ENCODE measurements at regions not wholly inside any gene's neighbourhood (a gene's known extent, or its start where the extent isn't known, plus 50 kb on each side); places are given as distances from the start of the nearest gene placed in this dataset.

DNA sequence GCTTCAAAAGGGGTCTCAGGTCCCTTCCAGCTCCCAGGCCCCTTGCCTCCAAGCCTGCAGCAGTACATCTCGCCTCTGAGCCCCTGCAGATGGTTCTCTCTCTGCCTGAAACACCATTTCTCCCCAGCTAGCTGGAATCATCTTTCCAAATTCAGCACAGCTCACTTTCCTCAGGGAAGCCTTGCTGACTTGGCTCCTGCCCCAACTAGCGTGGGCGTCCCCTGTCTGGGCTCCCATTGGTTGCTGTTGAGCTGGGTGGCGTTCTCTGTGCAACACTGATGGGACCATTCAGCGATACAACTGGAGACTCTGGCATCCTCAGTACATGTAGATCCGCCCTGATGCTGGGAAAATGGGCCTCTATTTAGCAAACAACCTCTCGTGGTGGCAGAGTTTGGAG lies 141.3 kb upstream of the IGSF21 start:
- no peak for DNase-seq (ENCODE audit: low read depth in 2 of 3, low spot score in 2 of 3)

DNA sequence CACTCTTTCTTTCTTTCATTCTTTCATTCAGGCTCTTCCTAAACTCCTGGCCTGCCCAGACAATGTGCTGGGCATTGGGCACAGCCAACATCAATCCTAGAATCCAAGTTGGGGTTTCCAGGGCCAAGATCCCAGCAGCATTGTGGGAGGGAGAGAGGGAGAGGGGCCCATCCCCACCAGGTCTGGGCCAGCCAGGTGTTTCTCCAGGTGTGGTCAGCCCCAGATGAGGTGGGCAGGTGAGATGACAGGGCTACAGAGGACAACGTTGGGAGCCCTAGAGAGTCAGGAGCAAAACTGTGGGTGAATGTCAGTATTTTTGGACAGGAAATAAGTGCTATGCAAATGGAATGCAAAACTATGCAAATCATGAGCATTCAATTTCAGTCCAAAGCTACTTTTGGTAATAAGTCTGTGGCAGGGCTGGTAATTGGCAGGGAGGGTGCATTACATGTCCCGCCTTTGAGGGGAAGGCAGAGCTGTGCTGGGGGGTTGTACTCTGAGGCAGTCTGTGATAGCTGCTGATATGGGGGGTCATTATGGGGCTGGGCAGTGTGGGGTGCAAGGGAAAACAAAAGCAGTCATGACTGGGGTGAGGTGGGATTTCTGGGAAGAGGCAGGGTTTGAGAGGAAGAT lies 139.9 kb upstream of the IGSF21 start:
- no peak for DNase-seq (ENCODE audit: low read depth in 2 of 3, low spot score in 2 of 3)

DNA sequence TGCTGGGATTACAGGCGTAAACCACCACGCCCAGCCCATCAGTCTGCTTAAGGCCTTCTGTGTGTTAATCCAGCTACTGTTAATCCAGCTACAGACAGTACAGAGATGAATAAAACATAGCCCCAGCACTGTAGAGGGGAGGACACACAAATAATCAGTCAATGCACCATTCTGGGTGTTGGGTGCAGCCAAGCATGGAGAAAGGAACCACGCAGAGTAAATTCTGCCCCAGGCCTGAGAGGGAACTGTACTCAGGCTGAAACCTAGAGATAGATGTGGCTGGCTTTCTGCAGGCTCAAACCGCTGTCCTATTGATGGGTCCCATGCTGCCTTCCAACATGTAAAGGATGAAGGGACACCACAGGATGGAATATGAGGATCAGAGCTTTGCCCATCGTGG lies 136.8 kb upstream of the IGSF21 start:
- no peak for DNase-seq (ENCODE audit: low read depth in 2 of 3, low spot score in 2 of 3)

DNA sequence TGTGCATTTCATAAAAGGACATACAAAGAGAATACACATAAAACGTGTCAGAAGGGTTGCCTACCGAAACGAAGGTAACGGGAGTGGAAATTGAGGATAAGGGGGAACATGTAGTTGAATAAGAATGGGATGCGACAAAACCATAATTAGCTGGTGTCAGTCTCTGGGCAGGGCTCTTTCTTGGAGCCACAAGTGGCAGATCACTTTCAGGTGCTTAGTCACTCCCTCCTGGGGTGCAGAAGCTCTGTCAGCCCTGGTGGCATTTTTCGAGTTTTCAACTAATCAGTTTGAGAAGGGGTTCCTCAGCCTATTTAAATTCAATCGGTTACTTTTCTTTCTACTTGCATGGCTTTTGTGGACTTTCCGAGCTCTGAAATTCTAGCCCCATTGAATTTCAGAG lies 133.9 kb upstream of the IGSF21 start:
- DNase-seq (ENCODE audit: low read depth in 2 of 3, low spot score in 2 of 3), result no peak

DNA sequence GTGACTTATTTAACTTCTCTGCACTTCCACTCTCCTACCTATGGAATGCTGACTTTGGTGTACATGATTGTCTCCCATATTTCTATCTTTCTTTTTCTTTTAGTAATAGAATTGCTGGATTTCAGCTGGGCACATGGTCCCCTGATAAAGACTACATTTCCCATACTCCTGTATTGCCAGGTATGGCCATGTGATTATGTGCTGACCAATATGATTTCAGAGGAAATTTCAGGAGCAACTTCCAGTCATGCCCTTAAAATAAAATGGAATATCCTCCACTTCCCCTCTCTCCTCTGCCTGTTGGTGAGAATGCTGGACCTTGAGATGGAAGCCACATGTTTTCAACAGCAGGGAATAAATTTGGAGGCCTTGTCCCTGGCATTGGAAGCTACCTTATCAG lies 130.7 kb upstream of the IGSF21 start:
- DNase-seq (ENCODE audit: low read depth in 2 of 3, low spot score in 2 of 3), result no peak

DNA sequence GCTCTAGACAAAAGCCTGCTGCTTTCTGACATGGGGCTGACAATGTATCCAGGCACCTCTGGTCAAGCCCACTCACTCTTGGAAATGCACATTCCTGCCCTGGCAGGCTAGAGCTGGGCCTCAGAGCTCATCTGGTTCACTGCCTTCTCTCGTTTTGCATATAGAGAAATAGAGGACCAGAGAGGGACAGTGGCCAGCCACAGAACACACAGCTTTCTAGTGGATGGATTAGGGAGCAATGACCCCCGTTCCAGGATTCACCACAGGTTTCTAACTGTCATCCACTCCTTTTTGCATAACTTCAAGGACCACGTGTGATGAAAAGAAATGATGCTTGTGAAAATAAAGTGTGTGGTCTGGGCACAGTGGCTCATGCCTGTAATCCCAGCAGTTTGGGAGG lies 129.6 kb upstream of the IGSF21 start:
- no peak for DNase-seq (ENCODE audit: low read depth in 2 of 3, low spot score in 2 of 3)

DNA sequence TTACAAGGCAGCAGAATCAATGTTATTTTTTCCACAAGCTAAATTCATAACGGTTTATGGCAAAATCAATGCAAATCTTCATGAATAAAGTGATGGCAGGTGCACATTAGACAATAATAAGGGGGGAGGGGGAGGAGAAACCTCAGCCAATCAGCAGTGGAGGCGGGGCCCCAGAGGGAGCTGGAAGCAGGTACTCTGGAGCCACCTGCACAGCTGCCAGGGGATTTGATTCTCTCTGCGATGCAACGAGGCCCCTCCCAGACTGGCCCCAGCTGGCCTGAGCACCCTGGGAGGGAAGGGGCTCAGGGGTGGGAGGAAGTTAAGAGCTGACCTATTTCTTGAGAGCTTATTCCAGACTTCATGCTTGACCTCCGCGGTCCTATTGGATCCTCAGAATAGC lies 127.8 kb upstream of the IGSF21 start:
- DNase-seq (ENCODE audit: low read depth in 2 of 3, low spot score in 2 of 3), result no peak

DNA sequence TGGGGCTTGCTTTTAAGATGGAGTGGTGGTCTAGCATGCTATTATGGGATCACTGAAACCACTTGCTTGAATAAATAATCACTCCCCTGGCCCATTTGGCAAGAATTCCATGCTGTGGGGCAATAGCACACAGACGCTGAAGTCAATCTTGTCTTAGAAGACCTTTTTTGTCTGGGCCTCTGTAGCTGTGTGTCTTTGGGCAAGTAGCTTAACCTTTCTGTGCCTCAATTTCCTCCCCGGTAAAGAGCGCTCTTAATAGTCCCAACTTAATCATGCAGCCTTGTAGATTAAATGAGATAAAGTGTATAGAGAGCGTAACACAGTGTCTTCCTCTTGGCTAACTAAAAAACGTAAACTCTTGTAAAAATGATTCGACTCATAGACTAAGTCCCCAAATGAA lies 125.4 kb upstream of the IGSF21 start:
- no peak for DNase-seq (ENCODE audit: low read depth in 2 of 3, low spot score in 2 of 3)

DNA sequence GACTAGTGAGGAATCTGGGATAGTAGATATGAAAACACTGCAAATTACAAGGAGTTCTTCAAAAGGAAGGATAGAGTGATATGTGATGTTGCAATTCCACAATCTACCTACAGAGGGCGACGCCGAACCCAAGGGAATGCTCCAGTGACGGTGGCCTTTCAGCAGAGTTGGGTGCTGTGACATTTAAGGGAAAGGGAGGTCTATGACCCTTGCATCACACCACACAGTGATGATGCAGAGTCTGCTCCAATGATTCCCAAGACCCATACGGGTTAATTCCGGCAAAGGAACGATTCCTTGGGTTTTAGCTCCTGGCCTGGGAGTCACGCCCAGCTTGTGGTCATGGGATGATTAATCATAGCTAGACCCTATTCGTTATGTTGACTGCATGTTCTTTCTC lies 123.0 kb upstream of the IGSF21 start:
- peak in 2 of 3 donors; percentile 7 to 21 for DNase-seq (ENCODE audit: low read depth in 2 of 3, low spot score in 2 of 3)

DNA sequence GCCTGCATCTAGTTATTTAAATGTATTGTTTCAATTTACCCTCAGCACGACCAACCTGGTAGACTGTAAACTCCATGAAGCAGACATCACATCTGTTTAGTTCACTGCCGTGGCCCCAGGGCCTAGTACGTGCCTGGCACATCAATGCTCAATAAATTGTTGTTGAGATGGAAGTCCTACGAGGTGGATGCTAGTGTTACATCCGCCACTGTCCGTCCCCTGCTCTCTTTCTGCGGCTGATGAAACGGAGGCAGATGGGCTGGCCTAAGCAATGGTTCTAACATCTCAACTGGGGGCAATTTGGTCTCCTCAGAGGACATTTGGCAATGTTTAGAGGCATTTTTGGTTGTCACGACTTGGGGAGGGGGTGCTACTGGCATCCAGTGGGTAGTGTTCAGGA lies 121.4 kb upstream of the IGSF21 start:
- no peak for DNase-seq (ENCODE audit: low read depth in 2 of 3, low spot score in 2 of 3)

DNA sequence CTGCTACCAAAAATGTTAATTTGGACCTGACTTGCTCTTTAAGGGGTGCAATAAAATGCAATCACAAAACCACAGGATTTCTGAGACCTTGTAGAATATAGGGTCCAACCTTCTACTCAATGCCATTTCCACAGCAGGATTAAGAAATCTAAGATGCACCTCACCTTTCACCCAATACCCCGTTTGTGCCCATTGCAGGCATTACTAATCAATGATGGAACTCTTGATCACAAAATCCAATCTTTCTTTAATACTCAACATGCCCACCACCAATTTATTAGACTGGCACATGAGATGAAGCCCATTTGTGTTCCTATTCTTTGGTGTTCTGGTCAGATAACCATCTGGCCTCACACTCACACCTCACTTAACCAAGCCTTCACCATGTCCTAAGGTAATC lies 117.2 kb upstream of the IGSF21 start:
- no peak for DNase-seq (ENCODE audit: low read depth in 2 of 3, low spot score in 2 of 3)

DNA sequence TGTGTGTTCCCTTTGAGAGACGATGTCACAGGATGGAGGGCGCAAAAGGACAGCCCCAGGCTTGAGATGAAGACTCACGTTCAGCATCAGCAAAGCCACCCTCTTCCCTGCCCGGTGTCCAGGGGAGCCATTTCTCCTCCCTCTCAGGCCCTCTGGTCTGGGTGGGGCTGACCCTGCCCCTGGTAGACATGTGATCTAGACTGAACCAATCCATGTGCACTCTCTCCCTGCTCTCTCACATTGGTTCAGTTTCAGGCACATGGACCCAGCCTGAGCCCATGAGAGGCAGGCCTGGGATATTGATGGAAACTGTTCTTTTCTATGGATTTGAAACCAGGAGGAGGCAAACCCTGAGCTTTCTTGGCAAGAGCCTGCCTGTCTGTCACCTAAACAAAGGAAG lies 115.6 kb upstream of the IGSF21 start:
- no peak for DNase-seq (ENCODE audit: low read depth in 2 of 3, low spot score in 2 of 3)

DNA sequence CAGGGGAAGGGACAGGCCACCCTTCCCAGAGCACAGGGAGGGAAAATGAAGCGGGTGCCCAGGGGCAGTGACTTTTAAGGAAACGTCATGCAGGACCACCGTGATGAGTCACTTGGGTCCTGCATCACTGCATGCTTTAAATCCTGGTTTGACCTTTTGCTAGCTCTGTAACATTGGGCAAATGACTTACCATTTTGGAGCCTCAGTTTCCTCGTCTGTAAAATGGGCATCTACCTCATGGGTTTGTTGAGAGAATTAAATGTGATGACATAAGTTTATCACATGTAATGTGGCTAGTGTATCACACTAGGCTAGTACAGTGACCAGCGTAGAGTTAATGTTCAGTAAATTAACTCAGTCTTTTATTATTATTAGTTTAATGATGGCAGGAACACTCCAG lies 114.8 kb upstream of the IGSF21 start:
- no peak for DNase-seq (ENCODE audit: low read depth in 2 of 3, low spot score in 2 of 3)

DNA sequence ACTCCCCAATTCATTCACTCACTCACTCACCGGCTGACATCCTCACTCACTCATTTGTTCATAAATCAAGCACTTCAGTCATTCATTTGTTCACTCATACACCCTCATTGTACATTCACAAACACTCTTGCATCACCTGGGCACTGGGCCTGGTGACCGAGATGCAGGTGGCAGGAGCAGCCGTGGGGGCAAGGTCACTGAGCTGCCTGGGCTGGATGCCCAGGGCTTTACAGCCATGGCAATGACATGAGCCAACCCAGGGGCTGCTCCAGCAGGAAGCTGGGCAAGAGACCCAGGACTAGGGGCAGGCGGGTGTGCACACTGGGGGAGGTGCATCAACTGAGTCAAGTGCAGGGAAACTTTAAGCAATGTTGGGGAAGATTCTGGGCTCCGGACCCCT lies 113.6 kb upstream of the IGSF21 start:
- no peak for DNase-seq (ENCODE audit: low read depth in 2 of 3, low spot score in 2 of 3)

DNA sequence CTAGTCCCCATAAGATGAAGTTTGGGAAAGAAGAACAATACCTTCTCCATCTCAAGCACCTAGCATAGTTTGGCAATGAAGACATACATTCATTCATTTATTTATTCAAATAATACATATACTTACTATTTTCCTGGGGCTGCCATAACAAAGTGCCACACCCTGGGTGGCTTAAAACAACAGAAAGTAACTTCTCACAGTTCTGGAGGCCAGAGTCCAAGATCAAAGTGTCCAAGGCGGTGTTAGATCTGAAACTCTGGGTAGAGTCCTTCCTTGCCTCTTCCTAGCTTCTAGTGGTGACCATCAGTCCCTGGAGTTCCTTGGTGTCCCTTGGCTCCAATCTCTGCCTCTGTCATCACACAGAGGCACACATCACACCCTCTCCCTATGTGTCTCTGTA lies 112.1 kb upstream of the IGSF21 start:
- DNase-seq (ENCODE audit: low read depth in 2 of 3, low spot score in 2 of 3), result no peak

DNA sequence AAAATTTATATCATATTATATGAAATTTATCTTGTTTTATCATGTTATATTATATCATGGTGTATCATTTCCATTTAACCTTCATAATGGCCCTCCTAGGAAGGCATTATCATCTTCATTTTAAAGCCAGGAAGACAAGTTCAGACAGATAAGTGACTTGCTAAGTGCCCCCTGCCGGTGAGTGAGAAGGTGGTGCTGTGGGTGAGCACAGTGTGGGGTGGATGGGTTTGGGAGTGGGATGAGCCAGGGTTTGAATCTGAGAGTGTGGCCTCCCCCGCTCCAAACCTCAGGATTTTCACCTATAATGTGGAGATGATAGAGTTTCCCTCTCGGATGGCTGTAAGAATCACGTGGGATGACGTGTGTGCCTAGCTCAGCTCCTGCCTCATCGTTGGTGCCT lies 108.7 kb upstream of the IGSF21 start:
- no peak for DNase-seq (ENCODE audit: low read depth in 2 of 3, low spot score in 2 of 3)

DNA sequence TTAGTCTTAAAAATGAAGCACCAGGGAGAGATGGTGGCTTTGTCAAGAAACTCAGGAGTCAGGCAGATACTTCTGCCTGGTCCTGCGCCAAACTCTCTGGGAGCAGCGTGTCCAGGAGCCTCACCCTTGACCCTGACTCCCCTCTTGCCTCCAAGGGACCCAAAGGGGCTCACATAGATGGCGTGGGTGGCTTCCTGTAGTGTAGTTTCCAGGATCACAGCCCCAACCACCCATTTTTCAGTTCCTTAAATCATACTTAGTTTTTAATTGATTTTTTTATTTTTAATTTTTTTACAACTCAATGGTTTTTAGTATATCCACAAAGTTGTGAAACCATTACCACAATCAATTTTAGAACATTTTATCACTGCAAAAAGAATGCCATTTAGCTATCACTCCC lies 107.7 kb upstream of the IGSF21 start:
- no peak for DNase-seq (ENCODE audit: low read depth in 2 of 3, low spot score in 2 of 3)

DNA sequence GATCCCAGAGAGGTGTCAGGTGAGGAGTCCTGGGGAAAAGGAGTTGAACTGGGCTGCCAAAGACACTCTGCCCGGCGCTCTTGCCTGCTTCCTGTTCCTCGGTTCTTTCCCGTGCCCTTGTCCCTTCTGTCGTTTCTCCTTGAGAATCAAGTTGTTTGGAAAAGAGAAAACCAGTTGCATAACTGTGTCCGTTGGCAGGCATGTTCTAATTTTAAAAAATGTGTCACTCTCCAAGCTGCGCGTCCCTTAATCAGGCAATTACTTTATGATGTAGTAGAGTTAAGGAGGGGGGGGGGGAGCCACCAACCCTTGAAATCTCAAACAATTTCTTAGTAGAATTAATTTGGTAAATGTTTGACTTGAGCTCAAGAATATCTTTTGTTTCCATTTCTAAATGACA lies 105.9 kb upstream of the IGSF21 start:
- no peak for DNase-seq (ENCODE audit: low read depth in 2 of 3, low spot score in 2 of 3)

DNA sequence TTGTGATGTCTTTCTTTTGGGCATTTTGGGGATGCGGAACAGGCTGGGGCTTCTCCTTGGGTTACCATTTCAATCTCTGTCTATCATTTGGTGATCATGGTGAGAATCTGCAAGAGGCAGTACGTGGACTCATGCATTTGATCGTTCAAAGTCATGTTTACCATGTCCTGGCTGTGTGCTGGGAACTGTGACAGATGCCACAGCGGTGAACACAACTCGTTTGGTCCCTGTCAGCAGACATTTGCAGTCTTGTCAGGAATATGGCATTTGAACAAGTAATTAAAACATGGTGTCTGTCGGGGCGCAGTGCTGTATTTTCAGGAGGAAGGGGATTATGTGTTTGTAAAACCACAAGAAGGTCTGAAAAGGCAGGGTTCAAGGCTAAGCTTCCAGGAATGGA lies 103.3 kb upstream of the IGSF21 start:
- DNase-seq (ENCODE audit: low read depth in 2 of 3, low spot score in 2 of 3), result no peak

DNA sequence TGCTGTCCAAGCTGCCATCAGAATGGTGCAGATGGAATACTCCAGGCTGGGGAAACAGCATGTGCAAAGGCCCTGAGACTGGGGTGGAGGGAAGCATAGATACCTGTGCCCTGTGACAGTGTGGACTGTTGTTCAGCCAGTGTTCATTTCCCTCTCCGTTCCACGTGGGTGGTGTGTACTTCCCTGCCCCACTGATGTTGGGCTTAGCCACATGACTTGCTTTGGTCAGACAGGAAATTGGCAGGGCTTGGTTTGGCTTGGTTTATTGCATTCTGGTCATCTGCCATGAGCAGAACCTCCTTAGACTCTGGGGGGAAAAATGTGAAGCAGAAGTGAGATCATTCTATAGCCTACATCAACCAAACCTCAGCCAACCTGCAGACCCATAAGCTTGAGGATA lies 102.4 kb upstream of the IGSF21 start:
- no peak for DNase-seq (ENCODE audit: low read depth in 2 of 3, low spot score in 2 of 3)

DNA sequence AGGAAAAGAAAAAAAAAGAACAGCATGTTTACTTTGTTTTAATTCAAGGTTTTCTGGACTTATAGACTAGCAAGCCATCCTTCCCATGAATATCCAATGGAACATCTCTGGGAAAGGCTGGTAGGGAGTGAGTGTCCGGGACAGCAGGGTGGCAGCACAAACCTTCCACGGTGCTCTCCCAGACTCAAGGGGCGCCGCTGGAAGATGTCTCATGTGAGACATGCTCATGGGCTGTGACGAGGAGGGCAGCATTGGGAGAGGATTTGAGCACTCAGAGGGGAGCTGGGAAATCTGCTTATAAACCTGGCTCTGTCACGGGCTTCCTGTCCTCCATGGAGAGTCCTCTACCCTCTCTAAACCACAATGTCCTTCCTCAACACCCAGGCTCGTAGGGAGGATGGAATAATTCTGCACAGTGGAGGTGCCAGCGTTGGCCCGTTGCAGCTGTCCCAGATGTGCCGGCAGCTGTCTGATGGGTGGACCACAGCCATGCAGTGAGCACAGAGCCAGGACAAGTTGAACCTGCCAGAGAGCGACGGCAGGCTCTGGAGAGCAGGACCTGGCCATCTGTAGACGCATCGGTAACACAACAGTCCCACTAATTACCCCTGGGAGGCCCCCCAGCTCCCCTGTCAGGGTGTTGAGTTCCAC lies 100.1 kb upstream of the IGSF21 start:
- DNase-seq (ENCODE audit: low read depth in 2 of 3, low spot score in 2 of 3), result no peak

DNA sequence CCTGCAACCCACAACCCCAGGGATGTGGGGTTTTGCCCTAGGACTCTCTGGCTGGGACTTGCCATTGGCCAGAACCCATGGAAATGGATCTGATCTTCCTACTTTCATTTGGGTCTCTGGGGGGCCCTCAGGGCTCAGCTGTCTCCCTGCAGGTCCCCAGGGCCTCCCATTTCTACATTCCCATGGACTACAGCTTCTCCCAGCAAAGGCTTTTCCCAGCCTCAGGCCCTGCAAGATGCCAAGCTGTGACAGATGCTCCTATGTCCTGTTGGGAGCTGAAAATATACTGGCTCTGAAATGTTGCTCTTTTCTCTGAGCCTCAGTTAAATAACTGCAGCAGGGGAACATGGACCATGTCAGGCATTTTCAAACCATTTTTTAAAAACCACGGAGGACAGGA lies 99.5 kb upstream of the IGSF21 start:
- DNase-seq (ENCODE audit: low read depth in 2 of 3, low spot score in 2 of 3), result no peak

DNA sequence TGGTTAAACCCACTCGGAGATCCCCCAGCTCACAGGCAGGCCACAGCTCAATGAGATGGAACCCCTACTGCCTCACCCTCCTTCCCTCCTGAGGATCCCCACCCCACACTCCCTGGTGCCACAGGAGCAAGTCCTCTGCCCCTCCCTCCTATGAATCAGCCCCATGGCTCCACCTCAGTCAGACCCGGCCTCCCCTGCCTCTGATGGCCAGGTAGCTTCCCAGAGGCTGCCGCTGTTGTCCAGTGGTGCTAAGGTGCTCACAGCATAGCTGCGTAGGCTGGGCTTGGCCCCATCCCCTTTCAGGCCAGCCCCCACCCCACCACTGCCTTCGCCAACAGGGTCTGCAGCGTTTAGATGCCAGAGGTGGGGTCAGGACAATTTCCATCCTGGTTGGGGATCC lies 98.5 kb upstream of the IGSF21 start:
- DNase-seq (ENCODE audit: low read depth in 2 of 3, low spot score in 2 of 3), result no peak

Data from hematopoietic multipotent progenitor cell (in vitro differentiated cells).